Mammary epithelial cell (primary cell): ENCODE measurements at regions not wholly inside any gene's neighbourhood (a gene's known extent, or its start where the extent isn't known, plus 50 kb on each side); places are given as distances from the start of the nearest gene placed in this dataset.

Source experiments
- CTCF ChIP-seq, 2 donors: IDR thresholded peaks in 1 of 2; conservative IDR thresholded peaks in 1 of 2; 2 replicates each; pipeline ENCODE4 v1.5.1; 2011 to 2012; ENCODE audit warnings: inconsistent platforms in 2 of 2, low read length in 2 of 2, mild to moderate bottlenecking in 2 of 2, control low read depth in 1 of 2, low read depth in 1 of 2; ENCODE audit not compliant: insufficient read depth in 1 of 2; ENCODE audit errors: extremely low read depth in 1 of 2
- EZH2 ChIP-seq: IDR thresholded peaks from 2 replicates; pipeline ENCODE4 v1.6.1; 2012; ENCODE audit warnings: low read length, inconsistent platforms, borderline replicate concordance

- TF ChIP-seq CTCF (conservative IDR thresholded peaks at IDR 0.05 in 1 of 2, IDR thresholded peaks at IDR 0.05 in 1 of 2; ENCODE audit: extremely low read depth in 1 of 2, insufficient read depth in 1 of 2, low read depth in 1 of 2, low read length in 2 of 2) (no peak), EZH2 (no peak)
Observed at GRCh38 chr2:39568116-39568515, 97.6 kb upstream of the TMEM178A start.
